ENCODE measurements at regions not wholly inside any gene's neighbourhood (a gene's known extent, or its start where the extent isn't known, plus 50 kb on each side); places are given as distances from the start of the nearest gene placed in this dataset.

DNA sequence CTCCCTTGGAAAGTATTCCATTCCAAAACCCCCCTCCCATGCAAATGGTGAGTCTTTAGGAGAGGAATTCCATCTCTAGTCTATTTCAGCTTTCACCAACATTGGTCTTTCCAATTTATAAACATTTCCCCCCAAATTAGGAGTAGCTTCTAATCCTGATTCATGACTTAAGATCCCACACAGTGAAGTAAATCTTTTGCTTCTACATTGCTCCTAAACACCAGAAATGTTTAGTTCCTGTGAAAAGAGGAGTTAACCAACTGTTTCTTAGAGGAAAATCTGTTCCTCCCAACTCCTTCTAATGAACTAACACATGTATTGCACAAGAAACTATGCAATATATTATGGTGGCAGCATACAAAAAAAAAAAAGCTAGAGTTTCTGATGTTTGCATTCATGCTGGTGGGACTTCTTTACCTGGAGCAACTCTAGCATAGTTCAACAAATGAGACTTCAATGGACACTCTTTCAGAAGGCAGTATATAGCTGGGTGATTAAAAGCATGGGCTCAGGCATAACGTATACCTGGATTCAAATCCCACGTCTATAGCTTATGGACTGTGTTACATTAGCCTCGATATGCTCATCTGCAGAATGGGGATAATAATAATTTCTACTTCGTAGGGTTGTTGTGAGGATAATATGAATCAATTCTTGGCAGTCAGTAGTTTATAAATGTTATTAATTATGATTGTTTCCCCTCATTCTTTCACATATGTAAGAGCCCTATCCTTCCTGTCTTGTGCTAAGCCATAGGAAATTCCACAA, 131.6 kb upstream of the TMEM164 start:
- H3K4me3 ChIP-seq (replicated peaks in 1 of 3) = no peak overlapping the region
- no peaks in the 10 kb centered on the region for H3K4me1 ChIP-seq
- no peaks in the 10 kb centered on the region for H3K9me3 ChIP-seq
- intact Hi-C loops (cut with DNase I) = no loop called here
- no peaks in the 10 kb centered on the region for H3K36me3 ChIP-seq
- DNase-seq = no peak
- WGBS, 2 donors = 91 to 94% methylated on average over 4 of the region's 4 CpGs
- TF ChIP-seq, protein P1, sequence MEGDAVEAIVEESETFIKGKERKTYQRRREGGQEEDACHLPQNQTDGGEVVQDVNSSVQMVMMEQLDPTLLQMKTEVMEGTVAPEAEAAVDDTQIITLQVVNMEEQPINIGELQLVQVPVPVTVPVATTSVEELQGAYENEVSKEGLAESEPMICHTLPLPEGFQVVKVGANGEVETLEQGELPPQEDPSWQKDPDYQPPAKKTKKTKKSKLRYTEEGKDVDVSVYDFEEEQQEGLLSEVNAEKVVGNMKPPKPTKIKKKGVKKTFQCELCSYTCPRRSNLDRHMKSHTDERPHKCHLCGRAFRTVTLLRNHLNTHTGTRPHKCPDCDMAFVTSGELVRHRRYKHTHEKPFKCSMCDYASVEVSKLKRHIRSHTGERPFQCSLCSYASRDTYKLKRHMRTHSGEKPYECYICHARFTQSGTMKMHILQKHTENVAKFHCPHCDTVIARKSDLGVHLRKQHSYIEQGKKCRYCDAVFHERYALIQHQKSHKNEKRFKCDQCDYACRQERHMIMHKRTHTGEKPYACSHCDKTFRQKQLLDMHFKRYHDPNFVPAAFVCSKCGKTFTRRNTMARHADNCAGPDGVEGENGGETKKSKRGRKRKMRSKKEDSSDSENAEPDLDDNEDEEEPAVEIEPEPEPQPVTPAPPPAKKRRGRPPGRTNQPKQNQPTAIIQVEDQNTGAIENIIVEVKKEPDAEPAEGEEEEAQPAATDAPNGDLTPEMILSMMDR (IDR thresholded peaks at IDR 0.05) = no peak
- no peak for TF ChIP-seq POLR2A (IDR thresholded peaks at IDR 0.05)
- H3K27me3 ChIP-seq = no peaks in the 10 kb centered on the region
- no peak overlapping the region for H3K27ac ChIP-seq

GRCh38 chrX:109872021-109872732, 130.7 kb upstream of the TMEM164 start:
- 59 to 73% methylated on average over 2 to 4 of the region's 4 CpGs for WGBS, 2 donors
- intact Hi-C loops (cut with DNase I) = no loop called here

DNA sequence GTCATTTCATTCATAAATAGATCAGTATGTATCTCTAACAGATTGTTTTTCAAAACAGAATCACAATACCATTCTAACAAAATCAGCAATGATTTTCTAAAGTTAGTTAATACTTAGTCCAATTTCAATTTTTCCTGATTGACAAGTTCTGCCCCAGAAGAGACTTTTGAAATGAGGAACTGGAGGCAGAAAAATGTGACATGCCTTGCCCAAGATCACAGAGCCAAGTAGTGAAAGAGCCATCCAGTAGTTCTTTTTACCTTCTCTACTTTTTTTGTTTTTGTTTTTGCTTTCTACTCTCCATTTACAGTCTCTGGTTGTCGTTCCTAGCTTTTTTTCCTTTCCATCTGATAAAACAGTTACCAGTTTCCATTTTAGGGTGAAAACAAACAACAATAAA, 129.3 kb upstream of the TMEM164 start:
- intact Hi-C loops (cut with DNase I) = no loop called here
- no peak for DNase-seq
- Histone ChIP-seq H3K27ac (no peak overlapping the region), H3K36me3 (no peaks in the 10 kb centered on the region), H3K9me3 (no peaks in the 10 kb centered on the region), H3K4me1 (no peaks in the 10 kb centered on the region), H3K4me3 (replicated peaks in 1 of 3) (no peak overlapping the region), H3K27me3 (no peaks in the 10 kb centered on the region)
- TF ChIP-seq POLR2A (IDR thresholded peaks at IDR 0.05) = no peak
- TF ChIP-seq, protein P1 (IDR thresholded peaks at IDR 0.05) = no peak
- WGBS, 2 donors = 87 to 91% methylated on average over 1 of the region's 1 CpG

More at GRCh38 chrX:109872021-109872732, 130.7 kb upstream of the TMEM164 start:
- no peaks in the 10 kb centered on the region for H3K27me3 ChIP-seq
- H3K27ac ChIP-seq = no peak overlapping the region
- no peak overlapping the region for H3K4me3 ChIP-seq (replicated peaks in 1 of 3)
- no peaks in the 10 kb centered on the region for H3K36me3 ChIP-seq
- H3K9me3 ChIP-seq = no peaks in the 10 kb centered on the region
- TF ChIP-seq, protein P1 (IDR thresholded peaks at IDR 0.05) = no peak
- no peak for TF ChIP-seq POLR2A (IDR thresholded peaks at IDR 0.05)
- DNase-seq = no peak
- no peaks in the 10 kb centered on the region for H3K4me1 ChIP-seq

DNA sequence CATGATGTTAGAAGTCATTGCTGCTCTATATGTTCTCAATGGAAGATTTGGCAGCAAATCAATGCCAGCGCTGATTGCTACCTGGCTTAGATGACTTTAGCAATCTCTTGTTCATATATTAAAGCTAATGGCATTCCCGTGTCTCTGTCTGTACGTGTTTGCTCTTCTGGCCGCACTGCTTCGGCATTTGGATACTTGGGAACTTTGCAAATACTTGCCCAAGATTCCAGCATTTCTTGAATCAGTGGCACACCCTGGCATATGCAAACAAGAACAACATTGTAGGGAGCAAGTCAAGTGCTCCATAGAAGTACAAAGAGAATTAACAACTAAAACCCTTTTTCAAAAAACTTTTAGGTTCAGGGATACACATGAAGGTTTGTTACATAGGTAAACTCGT, 128.9 kb upstream of the TMEM164 start:
- WGBS, 2 donors = 84 to 90% methylated on average over 6 of the region's 6 CpGs
- Histone ChIP-seq H3K27me3 (no peaks in the 10 kb centered on the region), H3K9me3 (no peaks in the 10 kb centered on the region), H3K4me3 (replicated peaks in 1 of 3) (no peak overlapping the region), H3K36me3 (no peaks in the 10 kb centered on the region), H3K27ac (no peak overlapping the region), H3K4me1 (no peaks in the 10 kb centered on the region)
- intact Hi-C loops (cut with DNase I) = no loop called here
- DNase-seq = no peak
- no peak for TF ChIP-seq POLR2A (IDR thresholded peaks at IDR 0.05)
- TF ChIP-seq, protein P1 (IDR thresholded peaks at IDR 0.05) = no peak

GRCh38 chrX:109874548-109874947, 128.4 kb upstream of the TMEM164 start:
- WGBS, 2 donors = 43 to 59% methylated on average over 2 of the region's 2 CpGs
- no peak for DNase-seq
- no peaks in the 10 kb centered on the region for H3K9me3 ChIP-seq
- no peaks in the 10 kb centered on the region for H3K36me3 ChIP-seq
- H3K4me3 ChIP-seq (replicated peaks in 1 of 3) = no peak overlapping the region
- TF ChIP-seq, protein P1 (IDR thresholded peaks at IDR 0.05) = no peak
- no peak for TF ChIP-seq POLR2A (IDR thresholded peaks at IDR 0.05)
- intact Hi-C loops (cut with DNase I) = no loop called here
- H3K27me3 ChIP-seq = no peaks in the 10 kb centered on the region
- no peaks in the 10 kb centered on the region for H3K4me1 ChIP-seq
- no peak overlapping the region for H3K27ac ChIP-seq
